H9 (cell line): ENCODE measurements at regions not wholly inside any gene's neighbourhood (a gene's known extent, or its start where the extent isn't known, plus 50 kb on each side); places are given as distances from the start of the nearest gene placed in this dataset.

ENCODE experiments used
- DNase-seq: peaks from one replicate; pipeline ENCODE4 v3.0.0-alpha.2; 2017
- H2AFZ ChIP-seq: one replicate; pipeline ENCODE4 v1.6.1; 2013; ENCODE audit warnings: mild to moderate bottlenecking, low read length, control low read depth, moderate library complexity
- H2AK5ac ChIP-seq: 2 replicates; pipeline ENCODE4 v1.6.1; 2013; ENCODE audit warnings: low read length, control low read depth, mixed read lengths; ENCODE audit not compliant: insufficient read length
- H2BK120ac ChIP-seq: one replicate; pipeline ENCODE4 v1.6.1; 2013; ENCODE audit warnings: low read depth, mild to moderate bottlenecking, low read length, control low read depth, inconsistent platforms; ENCODE audit not compliant: poor library complexity, severe bottlenecking
- H2BK12ac ChIP-seq: 2 replicates; pipeline ENCODE4 v1.6.1; 2013; ENCODE audit warnings: low read length, control low read depth, mixed read lengths, low read depth; ENCODE audit not compliant: insufficient read length
- H2BK15ac ChIP-seq: 2 replicates; pipeline ENCODE4 v1.6.1; 2013; ENCODE audit warnings: low read depth, low read length, control low read depth
- H2BK20ac ChIP-seq: one replicate; pipeline ENCODE4 v1.6.1; 2013; ENCODE audit warnings: low read depth, mild to moderate bottlenecking, low read length, control low read depth, inconsistent platforms; ENCODE audit not compliant: poor library complexity, severe bottlenecking
- H2BK5ac ChIP-seq: 2 replicates; pipeline ENCODE4 v1.6.1; 2013; ENCODE audit warnings: low read length, control low read depth, mixed read lengths; ENCODE audit not compliant: insufficient read length
- H3K14ac ChIP-seq: 2 replicates; pipeline ENCODE4 v1.6.1; 2013; ENCODE audit warnings: low read length, control low read depth; ENCODE audit not compliant: insufficient read depth
- H3K18ac ChIP-seq: 2 replicates; pipeline ENCODE4 v1.6.1; 2013; ENCODE audit warnings: low read depth, mild to moderate bottlenecking, mixed read lengths, low read length, control low read depth; ENCODE audit not compliant: insufficient read length
- H3K23ac ChIP-seq: 2 replicates; pipeline ENCODE4 v1.6.1; 2013; ENCODE audit warnings: low read length, control low read depth, mixed read lengths, low read depth; ENCODE audit not compliant: insufficient read length
- H3K23me2 ChIP-seq: 2 replicates; pipeline ENCODE4 v1.6.1; 2013; ENCODE audit warnings: low read depth, mild to moderate bottlenecking, mixed read lengths, low read length, control low read depth; ENCODE audit not compliant: insufficient read length, poor library complexity, severe bottlenecking
- H3K27ac ChIP-seq: 2 replicates; pipeline ENCODE4 v1.5.1; 2013; ENCODE audit warnings: low read length, control low read depth, mixed read lengths, low read depth; ENCODE audit not compliant: insufficient read length
- H3K27me3 ChIP-seq: 2 replicates; pipeline ENCODE4 v1.6.1; 2013; ENCODE audit warnings: low read length, control low read depth, inconsistent platforms; ENCODE audit not compliant: insufficient read depth
- H3K4ac ChIP-seq: 2 replicates; pipeline ENCODE4 v1.6.1; 2013; ENCODE audit warnings: low read depth, mild to moderate bottlenecking, control low read depth, inconsistent platforms, low read length, moderate library complexity
- H3K4me1 ChIP-seq: 2 replicates; pipeline ENCODE4 v1.6.1; 2013; ENCODE audit warnings: low read length, control low read depth, inconsistent platforms; ENCODE audit not compliant: insufficient read depth
- H3K4me2 ChIP-seq: 2 replicates; pipeline ENCODE4 v1.6.1; 2013; ENCODE audit warnings: low read length, control low read depth, mixed read lengths; ENCODE audit not compliant: insufficient read length, insufficient read depth
- H3K56ac ChIP-seq: 2 replicates; pipeline ENCODE4 v1.6.1; 2013; ENCODE audit warnings: low read depth, mild to moderate bottlenecking, mixed read lengths, low read length, control low read depth; ENCODE audit not compliant: insufficient read length
- H3K79me1 ChIP-seq: 2 replicates; pipeline ENCODE4 v1.6.1; 2013; ENCODE audit warnings: low read depth, mild to moderate bottlenecking, moderate library complexity, low read length, control low read depth, inconsistent platforms; ENCODE audit not compliant: insufficient read depth, poor library complexity, severe bottlenecking
- H3K79me2 ChIP-seq: 2 replicates; pipeline ENCODE4 v1.6.1; 2013; ENCODE audit warnings: low read length, control low read depth, inconsistent platforms; ENCODE audit not compliant: insufficient read depth
- H3K9ac ChIP-seq: 2 replicates; pipeline ENCODE4 v1.6.1; 2013; ENCODE audit warnings: low read length, control low read depth, mixed read lengths; ENCODE audit not compliant: insufficient read length; ENCODE audit errors: extremely low read depth
- H3K9me3 ChIP-seq: one replicate; pipeline ENCODE4 v1.6.1; 2013; ENCODE audit warnings: low read depth, low read length, inconsistent platforms; ENCODE audit not compliant: control insufficient read depth
- H3T11ph ChIP-seq: one replicate; pipeline ENCODE4 v1.6.1; 2013; ENCODE audit warnings: mild to moderate bottlenecking, low read length, control low read depth, inconsistent platforms
- H4K20me1 ChIP-seq: one replicate; pipeline ENCODE4 v1.6.1; 2013; ENCODE audit not compliant: control insufficient read depth, insufficient read length, insufficient read depth
- H4K5ac ChIP-seq: 2 replicates; pipeline ENCODE4 v1.6.1; 2013; ENCODE audit warnings: low read depth, mild to moderate bottlenecking, mixed read lengths, low read length, control low read depth; ENCODE audit not compliant: insufficient read length
- H4K8ac ChIP-seq: replicated peaks from 2 replicates; pipeline ENCODE4 v1.6.1; 2013; ENCODE audit warnings: low read length, control low read depth, mixed read lengths, low read depth; ENCODE audit not compliant: insufficient read length
- H4K91ac ChIP-seq: 2 replicates; pipeline ENCODE4 v1.6.1; 2013; ENCODE audit warnings: low read depth, mild to moderate bottlenecking, moderate library complexity, mixed read lengths, low read length, control low read depth; ENCODE audit not compliant: insufficient read length
- H3K27ac Mint-ChIP-seq, 3 experiments: 2 replicates in 2 of 3; 3 replicates in 1 of 3; pipeline ENCODE4 v1.8.0; 2020 to 2021; ENCODE audit warnings: mixed read lengths in 3 of 3, mild to moderate bottlenecking in 1 of 3, moderate library complexity in 1 of 3
- H3K27me3 Mint-ChIP-seq: 2 replicates; pipeline ENCODE4 v1.8.0; 2021; ENCODE audit warnings: low read depth, mild to moderate bottlenecking, moderate library complexity, mixed read lengths
- H3K36me3 Mint-ChIP-seq, 3 experiments: 2 replicates in 2 of 3; 3 replicates in 1 of 3; pipeline ENCODE4 v1.8.0; 2020 to 2021; ENCODE audit warnings: low read depth in 3 of 3, mixed read lengths in 3 of 3; ENCODE audit not compliant: insufficient read depth in 1 of 3
- H3K4me1 Mint-ChIP-seq, 2 experiments: 2 replicates each; pipeline ENCODE4 v1.8.0; 2020; ENCODE audit warnings: mixed read lengths in 2 of 2
- H3K4me3 Mint-ChIP-seq, 2 experiments: 2 replicates in 1 of 2; 3 replicates in 1 of 2; pipeline ENCODE4 v1.8.0; 2020 to 2021; ENCODE audit warnings: mild to moderate bottlenecking in 2 of 2, mixed read lengths in 2 of 2, moderate library complexity in 1 of 2
- H3K9me3 Mint-ChIP-seq, 2 experiments: 2 replicates in 1 of 2; 3 replicates in 1 of 2; pipeline ENCODE4 v1.8.0; 2020; ENCODE audit warnings: mild to moderate bottlenecking in 2 of 2, mixed read lengths in 2 of 2, moderate library complexity in 1 of 2
- CTCF ChIP-seq: fragments of 200-600 bp; sonication (generic); conservative IDR thresholded peaks from 3 replicates; pipeline ENCODE4 v1.8.0; 2021; ENCODE audit warnings: antibody characterized with exemption, mild to moderate bottlenecking
- WGBS: extraction: QIAGEN DNeasy Blood & Tissue Kit; methylation state at CpG from one replicate; pipeline ENCODE4 v1.1.7; 2013; ENCODE audit warnings: missing lambda C conversion rate, low lambda C conversion rate, mixed read lengths; ENCODE audit not compliant: insufficient read length; ENCODE audit errors: extremely low coverage; 5-methylcytosine and 5-hydroxymethylcytosine counted together

- peaks cover 17 to 18% of the 10 kb centered on the region in 2 experiments for H3K9me3 Mint-ChIP-seq
- H3K27ac Mint-ChIP-seq, result no peak overlapping the region; a peak in 1 of 7 replicates
- no peak overlapping the region for H3K9ac ChIP-seq
- peaks cover 9% of the 10 kb centered on the region for H3K9me3 ChIP-seq
- H3K4me1 ChIP-seq, result no peaks in the 10 kb centered on the region
- no peak overlapping the region for H2BK120ac ChIP-seq
- no peaks in the 10 kb centered on the region; the same call in none of the 2 replicates for H3K27me3 Mint-ChIP-seq
- no peak overlapping the region for H3K56ac ChIP-seq
- H3K14ac ChIP-seq, result no peak overlapping the region
- no peaks in the 10 kb centered on the region for H3K4me1 Mint-ChIP-seq
- H4K91ac ChIP-seq, result no peak overlapping the region
- no peak overlapping the region for H2AFZ ChIP-seq
- no peak overlapping the region for H3K27ac ChIP-seq
- H4K8ac ChIP-seq, result no peak overlapping the region
- no peak overlapping the region for H3K4ac ChIP-seq
- H3K36me3 Mint-ChIP-seq, result peaks cover 7 to 16% (median 13%) of the 10 kb centered on the region in 3 experiments
- H2BK20ac ChIP-seq, result no peak overlapping the region
- H3K79me2 ChIP-seq, result no peaks in the 10 kb centered on the region
- H2BK12ac ChIP-seq, result no peak overlapping the region
- H3T11ph ChIP-seq, result no peak overlapping the region
- H2AK5ac ChIP-seq, result no peak overlapping the region
- H2BK15ac ChIP-seq, result no peak overlapping the region
- H3K4me2 ChIP-seq, result no peak overlapping the region
- DNase-seq, result no peak
- no peak overlapping the region for H2BK5ac ChIP-seq
- no peaks in the 10 kb centered on the region for H4K20me1 ChIP-seq
- H3K23me2 ChIP-seq, result no peaks in the 10 kb centered on the region
- H3K79me1 ChIP-seq, result no peaks in the 10 kb centered on the region
- no peak overlapping the region for H4K5ac ChIP-seq
- H3K4me3 Mint-ChIP-seq, result no peak overlapping the region
- no peak overlapping the region for H3K18ac ChIP-seq
- H3K23ac ChIP-seq, result no peak overlapping the region
- TF ChIP-seq CTCF, result no peak
- no peaks in the 10 kb centered on the region for H3K27me3 ChIP-seq
- no CpG with 5 or more reads among the region's 1 CpG for WGBS
Observed at GRCh38 chr3:64300790-64301423, 75.6 kb upstream of the PRICKLE2 start.
